HG03135 (cell line): ENCODE measurements at regions not wholly inside any gene's neighbourhood (a gene's known extent, or its start where the extent isn't known, plus 50 kb on each side); places are given as distances from the start of the nearest gene placed in this dataset.
"Not testable (repeated sequence)": the region's sequence is repeated elsewhere in the genome, so short reads cannot be mapped to it uniquely, and the experiment has no call there.

Experiments used
- ATAC-seq: cut with Tn5 transposase; IDR thresholded peaks from one replicate; pipeline ENCODE4 v1.9.1; 2021; ENCODE audit warnings: mild to moderate bottlenecking, moderate library complexity; ENCODE audit not compliant: unreplicated experiment

- ATAC-seq, result no peak
Observed at GRCh38 chr18:10162340-10162739, 248.5 kb downstream of the VAPA start.

DNA sequence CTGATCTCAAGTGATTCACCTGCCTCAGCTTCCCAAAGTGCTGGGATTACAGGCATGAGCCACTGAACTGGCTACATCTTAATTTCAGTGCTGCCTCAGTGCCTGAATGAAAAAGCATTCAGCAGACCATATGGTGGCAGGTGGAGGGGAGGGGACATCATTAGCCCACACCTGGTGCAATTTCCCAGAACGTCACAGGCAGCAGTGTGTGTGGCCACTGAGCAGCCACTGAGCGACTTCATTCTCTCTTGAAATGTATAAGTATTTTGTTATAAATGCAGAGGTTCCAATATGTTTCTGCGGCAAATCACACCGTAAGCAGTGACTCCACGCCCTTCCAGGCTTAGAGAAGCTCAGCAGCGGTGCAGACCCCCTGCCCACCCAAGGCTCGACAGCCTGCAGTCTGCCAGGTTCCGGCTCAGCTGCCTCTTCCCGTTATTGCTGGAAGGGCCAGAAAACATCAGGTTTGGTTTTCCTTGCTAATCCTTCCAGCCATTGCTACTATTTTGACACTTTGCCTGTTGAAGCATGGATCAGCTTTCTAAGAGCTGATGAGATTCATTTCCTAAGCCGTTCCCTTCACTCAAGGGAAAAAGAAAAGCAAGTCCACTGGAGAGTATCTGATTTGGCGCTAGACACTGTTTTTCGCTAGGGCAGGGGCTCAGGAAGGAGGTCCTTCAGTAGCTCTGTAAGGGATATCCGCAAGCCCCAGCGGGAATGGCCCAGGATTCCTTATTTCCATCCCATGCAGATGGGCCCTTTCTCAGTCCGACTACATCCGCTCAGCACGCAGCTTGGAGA lies 250.7 kb downstream of the VAPA start:
- no peak for ATAC-seq

- ATAC-seq, result no peak
Observed at GRCh38 chr18:10166164-10166807, 252.5 kb downstream of the VAPA start.

DNA sequence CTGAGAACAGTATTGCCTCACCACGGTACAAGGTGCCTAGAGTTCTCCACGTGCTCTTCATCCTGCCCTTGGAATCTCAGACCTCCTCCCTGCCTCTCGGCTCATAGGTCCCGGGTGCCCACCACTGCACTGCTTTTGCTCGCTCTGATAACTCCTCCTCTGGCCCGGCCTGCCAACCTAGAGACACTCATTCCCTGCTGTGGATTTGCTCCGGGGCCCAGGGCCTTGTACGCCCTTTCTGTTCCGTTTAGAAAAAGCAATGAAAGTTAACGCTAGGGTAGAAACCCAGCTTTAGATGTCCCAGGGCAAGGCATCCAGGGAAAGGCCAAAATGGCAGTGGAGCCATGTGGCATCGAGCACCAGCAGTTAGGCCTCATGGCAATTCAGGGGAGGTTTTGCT lies 253.9 kb downstream of the VAPA start:
- no peak for ATAC-seq

GRCh38 chr18:10168477-10168876 lies 254.7 kb downstream of the VAPA start:
- ATAC-seq, result no peak

- ATAC-seq, result no peak
Observed at GRCh38 chr18:10169064-10169562, 255.3 kb downstream of the VAPA start.

- no peak for ATAC-seq
Observed at GRCh38 chr18:10169814-10170213, 256.0 kb downstream of the VAPA start.

DNA sequence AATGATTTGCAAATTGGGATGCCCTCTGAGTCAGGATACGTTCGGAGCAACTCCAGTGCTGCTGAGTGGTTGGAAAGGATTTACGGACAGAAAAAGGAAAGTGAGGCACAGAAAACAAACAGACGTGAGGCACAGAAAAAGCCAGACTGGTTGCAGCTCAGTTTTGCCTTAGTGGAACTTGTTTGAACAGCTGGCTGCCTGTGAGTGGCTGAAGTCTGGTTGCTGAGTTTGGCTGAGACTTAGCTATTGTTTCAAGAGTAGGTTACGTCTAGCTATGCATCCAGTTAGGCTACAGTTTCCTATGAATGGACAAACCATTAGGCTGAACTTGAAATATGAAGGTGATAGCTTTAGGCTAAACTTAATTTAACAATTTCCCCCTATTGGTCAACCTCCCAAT lies 256.6 kb downstream of the VAPA start:
- ATAC-seq, result no peak

DNA sequence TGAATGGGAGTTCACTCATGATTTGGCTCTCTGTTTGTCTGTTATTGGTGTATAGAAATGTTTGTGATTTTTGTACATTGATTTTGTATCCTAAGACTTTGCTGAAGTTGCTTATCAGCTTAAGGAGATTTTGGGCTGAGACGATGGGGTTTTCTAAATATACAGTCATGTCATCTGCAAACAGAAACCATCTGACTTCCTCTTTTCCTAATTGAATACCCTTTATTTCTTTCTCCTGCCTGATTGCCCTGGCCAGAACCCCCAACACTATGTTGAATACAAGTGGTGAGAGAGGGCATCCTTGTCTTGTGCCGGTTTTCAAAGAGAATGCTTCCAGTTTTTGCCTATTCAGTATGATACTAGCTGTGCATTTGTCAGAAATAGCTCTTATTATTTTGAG lies 261.5 kb downstream of the VAPA start:
- not testable (repeated sequence) for ATAC-seq

DNA sequence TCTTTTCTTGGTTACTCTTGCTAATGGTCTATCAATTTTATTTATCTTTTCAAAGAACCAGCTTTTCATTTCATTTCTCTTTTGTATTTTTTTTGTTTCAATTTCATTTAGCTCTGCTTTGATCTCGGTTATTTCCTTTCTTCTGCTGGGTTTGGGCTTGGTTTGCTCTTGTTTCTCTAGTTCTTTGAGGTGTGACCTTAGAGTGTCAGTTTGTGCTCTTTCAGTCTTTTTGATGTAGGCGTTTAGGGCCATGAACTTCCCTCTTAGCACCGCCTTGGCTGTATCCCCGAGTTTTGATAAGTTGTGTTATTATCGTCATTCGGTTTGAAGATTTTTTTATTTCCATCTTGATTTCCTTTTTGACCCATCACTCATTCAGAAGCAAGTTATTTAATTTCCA lies 265.5 kb downstream of the VAPA start:
- not testable (repeated sequence) for ATAC-seq

DNA sequence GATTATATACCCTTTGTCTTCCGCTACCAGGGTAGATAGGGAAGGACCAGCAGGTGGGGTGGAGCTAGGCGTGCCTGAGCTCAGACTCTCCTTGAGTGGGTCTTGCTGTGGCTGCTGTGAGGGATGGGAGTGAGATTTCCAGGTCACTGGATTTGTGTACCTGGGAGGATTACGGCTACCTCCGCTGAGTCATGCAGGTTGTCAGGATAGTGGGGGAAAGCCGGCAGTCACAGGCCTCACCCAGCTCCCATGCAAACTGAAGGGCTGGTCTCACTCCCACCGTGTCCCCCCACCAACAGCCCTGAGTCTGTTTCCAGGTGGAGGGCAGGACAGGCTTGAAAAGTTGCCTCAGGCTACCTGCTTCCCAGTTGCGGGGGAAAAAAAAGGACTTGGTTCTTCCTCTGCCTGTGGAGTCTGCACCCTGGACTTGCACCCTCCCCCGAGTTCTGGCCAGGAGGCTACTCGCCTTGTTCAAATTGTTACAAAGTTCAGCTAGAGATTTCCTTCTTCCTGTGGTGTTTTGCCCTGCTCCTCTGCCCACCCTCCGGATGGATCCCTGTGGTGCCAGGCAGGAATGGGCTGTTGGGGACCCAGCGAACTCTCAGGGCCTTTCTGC lies 268.3 kb downstream of the VAPA start:
- no peak for ATAC-seq

DNA sequence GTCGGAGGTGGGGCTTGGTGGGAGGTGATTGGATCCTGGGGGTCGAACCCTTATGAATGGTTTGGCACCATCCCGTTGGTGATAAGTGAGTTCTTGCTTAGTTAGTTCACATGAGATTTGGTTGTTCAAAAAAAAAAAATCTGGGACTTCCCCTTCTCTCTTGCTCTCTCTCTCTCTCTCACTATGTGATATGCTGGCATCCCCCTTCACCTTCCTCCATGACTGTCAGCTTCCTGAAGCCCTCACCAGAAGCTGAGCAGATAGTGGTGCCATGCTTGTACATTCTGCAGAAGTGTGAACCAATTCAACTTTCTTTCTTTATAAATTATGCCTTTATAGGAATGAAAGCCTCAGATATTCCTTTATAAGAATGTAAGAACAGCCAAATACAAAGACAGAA lies 269.7 kb upstream of the APCDD1 start:
- no peak for ATAC-seq

DNA sequence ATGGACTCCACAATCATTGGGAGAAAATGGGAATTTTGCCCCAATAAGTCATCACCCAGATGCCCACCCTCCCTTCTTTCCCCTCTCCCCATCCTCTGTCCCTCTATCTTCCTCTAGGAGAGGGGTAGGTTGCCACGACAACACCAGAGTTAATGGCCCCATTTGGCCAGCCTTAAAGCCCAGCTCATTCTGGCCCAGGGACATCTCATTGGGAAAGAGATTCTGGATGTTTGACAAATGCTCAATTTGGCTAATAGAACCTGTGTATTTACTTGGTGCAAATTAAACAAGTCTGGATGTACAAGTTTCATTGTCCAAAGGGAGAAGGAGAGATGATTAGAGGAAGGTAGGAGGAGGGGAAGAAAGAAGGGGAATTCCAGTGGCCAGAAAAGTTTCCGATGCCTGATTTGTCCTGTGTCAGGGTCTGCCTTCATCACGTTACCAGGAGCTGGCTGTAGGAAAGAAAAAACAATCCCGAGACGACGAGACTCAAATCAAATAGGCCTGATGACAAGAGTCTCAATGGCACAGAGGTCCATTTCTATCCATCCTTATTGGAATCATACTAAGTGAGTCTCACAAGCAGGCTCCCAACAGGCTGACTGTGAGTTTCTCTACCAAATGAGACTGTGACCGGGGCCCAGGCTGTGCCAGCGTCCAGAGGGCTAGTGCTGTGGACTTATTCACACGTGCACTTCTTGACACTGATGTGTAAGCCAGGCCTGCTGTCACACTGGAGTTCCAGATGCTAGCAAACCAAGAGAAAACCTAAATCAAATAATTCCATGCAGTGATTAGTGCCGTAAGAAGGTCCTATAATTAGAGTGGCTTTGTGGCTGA lies 265.2 kb upstream of the APCDD1 start:
- ATAC-seq, result no peak

DNA sequence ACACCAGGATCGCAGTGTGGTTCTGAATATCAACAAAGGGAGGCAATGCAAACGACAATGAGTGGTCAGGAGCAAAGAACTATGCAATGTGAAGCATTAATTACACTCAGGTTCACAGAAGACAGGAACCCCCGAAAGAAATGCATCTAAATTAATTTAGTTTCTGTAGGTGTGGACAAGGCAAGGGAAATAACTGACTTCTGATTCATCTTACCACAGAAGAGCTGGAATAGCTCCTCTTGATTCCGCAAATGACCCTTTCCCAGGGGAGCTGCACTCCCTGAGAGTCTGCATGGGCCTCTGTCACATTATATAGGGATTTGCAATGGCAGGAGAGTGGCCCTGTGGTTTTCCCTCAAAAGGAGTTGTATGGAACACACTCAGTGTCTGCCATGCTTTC lies 263.9 kb upstream of the APCDD1 start:
- no peak for ATAC-seq

DNA sequence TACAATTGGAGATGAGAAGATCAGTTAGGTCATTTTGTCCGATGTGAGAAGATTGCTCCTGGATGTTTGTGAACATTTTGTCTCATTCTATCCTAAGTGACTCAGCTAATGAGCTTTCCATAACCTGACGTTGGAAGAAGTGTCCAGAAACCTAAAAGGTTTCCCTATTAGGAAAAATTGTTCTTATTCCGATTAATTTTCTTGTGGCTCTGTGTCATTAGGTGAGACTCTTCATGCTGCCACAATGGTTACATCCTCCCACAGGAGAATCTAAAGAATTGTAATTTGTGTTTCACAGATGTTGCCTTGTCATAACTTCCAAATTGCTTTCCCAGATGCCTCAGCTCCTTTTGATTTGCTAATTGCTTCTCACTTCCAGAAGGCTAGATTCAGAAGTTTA lies 261.0 kb upstream of the APCDD1 start:
- ATAC-seq, result no peak

DNA sequence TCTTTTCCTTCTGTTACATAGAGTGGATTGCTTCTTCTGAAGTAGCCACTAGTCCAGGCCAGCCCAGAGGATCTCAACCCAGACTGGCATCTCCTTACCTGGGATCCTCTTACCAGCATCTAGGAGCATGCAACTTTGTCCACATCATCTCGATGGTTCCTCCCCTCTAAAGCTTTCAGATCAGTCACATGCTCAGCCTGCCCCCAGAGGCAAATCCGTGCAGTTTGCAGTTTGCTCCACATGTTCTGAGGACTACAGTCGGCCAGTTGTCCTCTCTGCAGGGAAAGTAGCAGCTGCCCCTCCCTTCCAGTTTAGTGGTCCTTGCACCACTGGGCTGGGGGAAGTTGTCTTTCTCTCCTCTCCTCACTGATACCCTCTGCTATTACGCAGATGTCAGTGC lies 259.8 kb upstream of the APCDD1 start:
- no peak for ATAC-seq

DNA sequence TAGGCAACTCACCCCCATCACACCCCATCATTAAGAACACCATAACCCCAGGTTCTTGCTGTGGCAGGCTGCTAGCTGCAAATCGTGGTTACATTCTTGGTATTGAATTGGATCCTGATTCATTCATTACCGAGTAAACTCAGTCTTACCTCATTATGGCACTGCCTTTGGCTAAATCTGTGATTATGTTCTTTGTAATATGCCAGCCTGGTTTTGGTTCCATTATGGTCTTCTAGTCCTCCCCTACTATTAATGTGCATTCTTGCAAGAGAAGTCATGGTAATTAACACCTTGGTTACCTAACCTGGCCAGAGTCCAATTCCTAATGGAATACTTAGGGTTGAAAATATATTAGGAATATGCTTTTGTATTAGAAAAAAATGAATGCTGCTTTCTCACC lies 258.9 kb upstream of the APCDD1 start:
- ATAC-seq, result no peak

DNA sequence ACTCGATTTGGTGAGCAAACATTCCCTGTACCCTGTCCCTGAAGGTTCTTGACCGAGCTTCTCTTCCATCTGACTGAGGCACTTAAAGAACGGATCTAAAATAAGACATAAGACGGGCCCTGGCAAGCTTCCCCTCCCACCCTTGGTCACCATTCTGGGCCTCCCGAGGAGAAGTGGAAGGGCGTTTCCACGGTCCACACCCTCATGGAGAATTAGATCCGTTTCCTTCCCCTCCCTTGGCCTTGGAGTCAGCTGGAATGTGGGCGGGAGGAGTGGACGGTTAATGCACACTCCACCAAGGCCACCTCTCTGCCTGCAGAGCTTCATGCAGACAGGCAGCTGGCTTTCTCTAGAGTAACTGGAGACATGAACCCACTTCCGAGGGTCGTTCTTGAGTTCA lies 257.3 kb upstream of the APCDD1 start:
- no peak for ATAC-seq

GRCh38 chr18:10201226-10201625 lies 253.2 kb upstream of the APCDD1 start:
- ATAC-seq, result no peak

DNA sequence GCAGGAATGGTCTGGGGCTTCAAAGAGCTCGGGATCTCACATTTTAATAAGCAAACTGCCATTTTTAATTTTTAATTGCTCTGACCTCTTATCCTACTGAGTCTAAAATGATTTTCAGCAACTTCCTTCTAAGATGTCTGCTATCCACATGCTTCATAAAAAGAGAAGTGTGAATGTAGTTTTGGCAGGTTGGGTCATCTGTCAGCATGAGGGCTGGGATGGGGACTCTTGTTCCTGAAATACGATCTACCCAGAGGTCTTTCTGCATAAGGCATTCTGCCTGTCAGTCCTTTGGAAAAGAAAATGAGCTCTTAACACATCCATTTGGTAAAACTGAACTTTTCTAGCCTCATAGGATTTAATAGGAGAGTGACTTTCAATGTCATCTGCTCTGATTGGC lies 252.8 kb upstream of the APCDD1 start:
- no peak for ATAC-seq

GRCh38 chr18:10202845-10203321 lies 251.6 kb upstream of the APCDD1 start:
- ATAC-seq, result no peak
